ENCODE measurements at regions not wholly inside any gene's neighbourhood (a gene's known extent, or its start where the extent isn't known, plus 50 kb on each side); places are given as distances from the start of the nearest gene placed in this dataset.
"Not testable (repeated sequence)": the region's sequence is repeated elsewhere in the genome, so short reads cannot be mapped to it uniquely, and the experiment has no call there.

GRCh38 chr2:83002706-83003105, 1456.4 kb downstream of the SUCLG1 start:
- no peaks in the 10 kb centered on the region for H3K27me3 Mint-ChIP-seq
- no peaks in the 10 kb centered on the region for H3K36me3 Mint-ChIP-seq
- H3K27ac Mint-ChIP-seq, result no peak overlapping the region
- no peaks in the 10 kb centered on the region for H3K4me1 Mint-ChIP-seq
- DNase-seq, result no peak
- no peaks in the 10 kb centered on the region for H3K9me3 Mint-ChIP-seq
- no peak for ATAC-seq (replicated peaks)
- no peak overlapping the region for H3K4me3 Mint-ChIP-seq

- Mint-ChIP-seq H3K9me3 (peaks cover 0 to 2% of the 10 kb centered on the region in 2 donors), H3K36me3 (no peaks in the 10 kb centered on the region), H3K27me3 (no peaks in the 10 kb centered on the region), H3K4me1 (no peaks in the 10 kb centered on the region), H3K4me3 (no peak overlapping the region), H3K27ac (no peak overlapping the region)
- no peak for DNase-seq
- ATAC-seq (replicated peaks), result no peak
These were observed 1460.3 kb downstream of the SUCLG1 start for GRCh38 chr2:82998781-82999180.

GRCh38 chr2:82996217-82996616, 1462.9 kb downstream of the SUCLG1 start:
- Mint-ChIP-seq H3K27ac (no peak overlapping the region), H3K9me3 (peaks cover 0 to 4% of the 10 kb centered on the region in 2 donors), H3K4me3 (no peak overlapping the region), H3K27me3 (no peaks in the 10 kb centered on the region), H3K36me3 (no peaks in the 10 kb centered on the region), H3K4me1 (no peaks in the 10 kb centered on the region)
- DNase-seq (no peak), ATAC-seq (replicated peaks) (no peak)

GRCh38 chr2:82994151-82994550, 1464.9 kb downstream of the SUCLG1 start:
- no peak for ATAC-seq (replicated peaks)
- DNase-seq, result no peak
- Mint-ChIP-seq H3K27me3 (no peaks in the 10 kb centered on the region), H3K9me3 (peaks cover 4 to 5% of the 10 kb centered on the region in 2 donors), H3K27ac (no peak overlapping the region), H3K36me3 (no peaks in the 10 kb centered on the region), H3K4me3 (no peak overlapping the region), H3K4me1 (no peaks in the 10 kb centered on the region)

- Mint-ChIP-seq H3K4me3 (no peak overlapping the region), H3K36me3 (no peaks in the 10 kb centered on the region), H3K4me1 (no peaks in the 10 kb centered on the region), H3K27ac (no peak overlapping the region), H3K9me3 (peaks cover 4 to 5% of the 10 kb centered on the region in 2 donors), H3K27me3 (no peaks in the 10 kb centered on the region)
- DNase-seq (no peak), ATAC-seq (replicated peaks) (no peak)
These were observed 1465.5 kb downstream of the SUCLG1 start for GRCh38 chr2:82993609-82994008.

DNA sequence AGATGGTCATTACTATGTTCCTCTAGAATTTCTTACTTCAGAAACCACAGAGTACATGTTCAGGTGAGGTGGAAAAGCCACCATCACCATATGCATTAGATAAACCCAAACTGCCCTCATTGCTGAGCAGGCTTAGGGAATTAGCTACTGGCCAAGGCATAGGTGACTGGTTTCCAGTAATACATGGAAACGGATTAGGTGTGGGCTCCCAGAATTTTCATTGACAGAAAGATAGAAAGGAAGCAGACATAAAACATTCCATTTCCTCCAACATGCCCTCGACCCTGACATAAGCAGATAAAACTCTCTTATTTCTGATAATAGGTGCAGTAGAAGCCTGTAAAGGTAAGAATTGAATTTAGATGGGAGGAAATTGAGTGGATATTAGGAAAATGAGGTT, 1466.1 kb downstream of the SUCLG1 start:
- no peak overlapping the region for H3K4me3 Mint-ChIP-seq
- peaks cover 4 to 5% of the 10 kb centered on the region in 2 donors for H3K9me3 Mint-ChIP-seq
- H3K4me1 Mint-ChIP-seq, result no peaks in the 10 kb centered on the region
- H3K27me3 Mint-ChIP-seq, result no peaks in the 10 kb centered on the region
- no peak for DNase-seq
- H3K36me3 Mint-ChIP-seq, result no peaks in the 10 kb centered on the region
- no peak for ATAC-seq (replicated peaks)
- H3K27ac Mint-ChIP-seq, result no peak overlapping the region

DNA sequence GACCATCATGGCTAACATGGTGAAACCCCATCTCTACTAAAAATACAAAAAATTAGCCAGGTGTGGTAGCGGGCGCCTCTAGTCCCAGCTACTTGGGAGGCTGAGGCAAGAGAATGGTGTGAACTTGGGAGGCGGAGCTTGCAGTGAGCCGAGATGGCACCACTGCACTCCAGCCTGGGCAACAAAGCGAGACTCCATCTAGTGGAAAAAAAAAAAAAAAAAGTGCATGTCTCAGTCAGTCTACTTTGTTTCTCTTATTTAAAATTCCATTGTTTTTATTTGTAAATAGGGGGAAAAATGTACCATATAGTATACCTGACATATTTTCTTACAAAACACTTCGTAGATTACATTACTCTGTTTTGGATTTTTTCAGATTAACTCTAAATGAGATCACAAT, 1471.4 kb downstream of the SUCLG1 start:
- not testable (repeated sequence) for DNase-seq; H3K4me3 Mint-ChIP-seq; H3K27ac Mint-ChIP-seq; H3K4me1 Mint-ChIP-seq; ATAC-seq (replicated peaks); H3K27me3 Mint-ChIP-seq; H3K36me3 Mint-ChIP-seq; H3K9me3 Mint-ChIP-seq

- DNase-seq (no peak), ATAC-seq (replicated peaks) (no peak)
- no peaks in the 10 kb centered on the region for H3K4me1 Mint-ChIP-seq
- no peak overlapping the region for H3K27ac Mint-ChIP-seq
- H3K27me3 Mint-ChIP-seq, result no peaks in the 10 kb centered on the region
- no peak overlapping the region for H3K4me3 Mint-ChIP-seq
- no peaks in the 10 kb centered on the region for H3K36me3 Mint-ChIP-seq
- peaks cover 4 to 8% of the 10 kb centered on the region in 2 donors for H3K9me3 Mint-ChIP-seq
These were observed 1472.2 kb downstream of the SUCLG1 start for GRCh38 chr2:82986899-82987298.

DNA sequence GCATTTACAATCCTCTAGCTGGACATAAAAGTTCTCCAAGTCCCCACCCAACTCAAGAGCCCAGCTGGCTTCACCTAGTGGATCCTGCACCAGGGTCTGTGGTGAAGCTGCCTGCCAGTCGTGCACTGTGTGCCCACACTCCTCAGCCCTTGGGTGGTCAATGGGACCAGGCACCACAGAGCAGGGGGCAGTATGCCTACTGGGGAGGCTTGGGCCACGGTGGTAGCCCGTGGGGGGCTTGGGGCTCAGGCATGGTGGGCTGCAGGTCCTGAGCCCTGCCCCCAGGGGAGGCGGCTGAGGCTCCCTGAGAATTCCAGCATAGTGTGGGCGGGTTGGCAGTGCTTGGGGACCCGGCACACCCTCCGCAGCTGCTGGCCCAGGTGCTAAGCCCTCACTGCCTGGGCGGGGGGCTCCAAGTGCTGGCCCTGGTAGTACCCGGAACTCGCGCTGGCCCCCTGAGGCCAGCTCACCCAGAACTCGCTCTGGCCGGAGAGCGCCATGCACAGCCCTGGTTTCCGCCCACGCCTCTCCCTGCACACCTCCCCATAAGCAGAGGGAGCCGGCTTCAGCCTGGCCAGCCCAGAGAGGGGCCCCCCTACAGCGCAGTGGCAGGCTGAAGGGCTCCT, 1473.4 kb downstream of the SUCLG1 start:
- no peak overlapping the region for H3K4me3 Mint-ChIP-seq
- no peaks in the 10 kb centered on the region for H3K4me1 Mint-ChIP-seq
- ATAC-seq (replicated peaks) (no peak), DNase-seq (no peak)
- peaks cover 4 to 10% of the 10 kb centered on the region in 2 donors for H3K9me3 Mint-ChIP-seq
- no peaks in the 10 kb centered on the region for H3K27me3 Mint-ChIP-seq
- H3K36me3 Mint-ChIP-seq, result no peaks in the 10 kb centered on the region
- no peak overlapping the region for H3K27ac Mint-ChIP-seq

DNA sequence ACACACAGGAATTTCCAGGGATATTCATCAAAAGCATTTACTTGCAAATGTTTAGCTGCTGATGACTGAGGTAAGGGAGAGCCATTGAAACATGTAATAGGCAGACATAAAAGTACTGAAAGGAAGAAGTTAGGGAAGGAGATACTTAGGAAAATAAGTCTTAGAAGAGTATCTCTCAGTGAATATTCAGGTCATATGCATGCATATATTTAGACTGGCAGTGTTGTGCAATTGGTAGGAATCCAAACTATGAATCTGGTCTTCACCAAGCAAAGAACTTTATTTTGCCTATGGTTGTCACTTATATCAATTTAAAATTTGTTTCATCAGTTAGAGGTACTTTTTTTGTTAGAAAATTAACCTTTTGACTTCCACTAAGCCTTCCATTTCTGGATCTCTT, 1490.7 kb downstream of the SUCLG1 start:
- peaks cover 7 to 9% of the 10 kb centered on the region in 2 donors for H3K9me3 Mint-ChIP-seq
- no peaks in the 10 kb centered on the region for H3K27me3 Mint-ChIP-seq
- ATAC-seq (replicated peaks) (no peak), DNase-seq (no peak)
- H3K4me1 Mint-ChIP-seq, result no peaks in the 10 kb centered on the region
- H3K27ac Mint-ChIP-seq, result no peak overlapping the region
- no peak overlapping the region for H3K4me3 Mint-ChIP-seq
- no peaks in the 10 kb centered on the region for H3K36me3 Mint-ChIP-seq

DNA sequence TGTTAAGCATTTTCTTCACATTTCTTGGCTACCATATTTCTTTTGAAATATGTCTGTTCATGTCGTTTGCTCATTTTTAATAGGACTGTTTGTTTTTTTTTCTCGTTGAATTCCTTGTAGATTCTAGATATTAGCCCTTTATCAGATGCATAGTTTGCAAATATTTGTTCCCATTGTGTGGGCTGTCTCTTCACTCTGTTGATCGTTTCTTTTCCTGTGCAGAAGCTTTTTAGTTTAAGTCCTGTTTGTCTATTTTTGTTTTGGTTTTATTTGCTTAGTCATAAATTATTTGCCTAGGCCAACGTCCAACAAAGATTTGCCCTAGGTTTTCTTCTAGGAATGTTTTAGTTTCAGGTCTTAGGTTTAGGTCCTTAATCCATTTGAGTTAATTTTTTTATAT, 1494.7 kb downstream of the SUCLG1 start:
- Mint-ChIP-seq H3K9me3 (peaks cover 7 to 13% of the 10 kb centered on the region in 2 donors), H3K27ac (no peak overlapping the region), H3K27me3 (no peaks in the 10 kb centered on the region), H3K36me3 (no peaks in the 10 kb centered on the region), H3K4me1 (no peaks in the 10 kb centered on the region), H3K4me3 (no peak overlapping the region)
- ATAC-seq (replicated peaks) (no peak), DNase-seq (no peak)

DNA sequence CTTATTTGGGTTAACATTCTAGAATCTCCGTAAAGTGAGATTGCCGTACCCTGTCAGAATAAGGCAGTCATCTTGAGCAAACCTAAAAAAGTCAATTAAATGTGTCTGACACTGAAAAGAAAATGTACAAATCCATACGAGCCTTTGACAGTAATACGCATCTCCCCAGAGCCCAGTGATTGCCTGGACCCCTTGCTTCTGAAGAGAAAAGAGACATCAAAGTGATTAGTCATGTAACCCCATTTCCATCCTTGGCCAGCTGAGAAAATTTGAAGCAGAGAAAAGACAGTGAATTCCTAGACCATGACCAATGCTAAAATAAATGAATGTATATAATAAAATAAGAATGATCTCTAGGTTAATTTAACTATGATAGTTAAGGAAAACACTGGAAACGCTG, 1499.4 kb downstream of the SUCLG1 start:
- no peak for ATAC-seq (replicated peaks)
- Mint-ChIP-seq H3K4me1 (no peaks in the 10 kb centered on the region), H3K27me3 (no peaks in the 10 kb centered on the region), H3K36me3 (no peaks in the 10 kb centered on the region), H3K4me3 (no peak overlapping the region), H3K27ac (no peak overlapping the region), H3K9me3 (peaks cover 7 to 13% of the 10 kb centered on the region in 2 donors)
- DNase-seq, result no peak

- no peak overlapping the region for H3K4me3 Mint-ChIP-seq
- H3K36me3 Mint-ChIP-seq, result no peaks in the 10 kb centered on the region
- ATAC-seq (replicated peaks), result no peak
- no peak for DNase-seq
- H3K27ac Mint-ChIP-seq, result no peak overlapping the region
- H3K9me3 Mint-ChIP-seq, result peaks cover 3 to 5% of the 10 kb centered on the region in 2 donors
- H3K27me3 Mint-ChIP-seq, result no peaks in the 10 kb centered on the region
- no peaks in the 10 kb centered on the region for H3K4me1 Mint-ChIP-seq
These were observed 1504.2 kb downstream of the SUCLG1 start for GRCh38 chr2:82954868-82955267.

DNA sequence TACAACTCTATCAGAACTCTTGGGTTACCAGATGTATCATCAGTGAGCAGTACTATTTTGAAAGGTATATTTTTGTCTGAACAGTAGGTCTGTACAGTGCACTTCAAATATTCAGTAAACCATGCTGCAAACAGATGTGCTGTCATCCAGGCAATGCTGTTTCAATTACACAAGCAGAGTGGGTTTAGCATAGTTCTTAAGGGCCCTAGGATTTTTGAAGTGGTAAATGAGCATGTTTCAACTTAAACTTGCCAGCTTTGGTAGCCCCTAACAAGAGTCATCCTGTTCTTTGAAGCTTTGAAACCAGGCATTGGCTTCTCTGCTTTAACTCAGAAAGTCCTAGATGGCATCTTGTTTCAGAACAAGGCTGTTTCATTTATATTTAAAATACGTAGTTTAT, 1519.9 kb downstream of the SUCLG1 start:
- Mint-ChIP-seq H3K36me3 (no peaks in the 10 kb centered on the region), H3K4me3 (no peak overlapping the region), H3K27ac (no peak overlapping the region), H3K9me3 (peaks cover 5% of the 10 kb centered on the region in 2 donors), H3K4me1 (no peaks in the 10 kb centered on the region), H3K27me3 (no peaks in the 10 kb centered on the region)
- no peak for ATAC-seq (replicated peaks)
- DNase-seq, result no peak

DNA sequence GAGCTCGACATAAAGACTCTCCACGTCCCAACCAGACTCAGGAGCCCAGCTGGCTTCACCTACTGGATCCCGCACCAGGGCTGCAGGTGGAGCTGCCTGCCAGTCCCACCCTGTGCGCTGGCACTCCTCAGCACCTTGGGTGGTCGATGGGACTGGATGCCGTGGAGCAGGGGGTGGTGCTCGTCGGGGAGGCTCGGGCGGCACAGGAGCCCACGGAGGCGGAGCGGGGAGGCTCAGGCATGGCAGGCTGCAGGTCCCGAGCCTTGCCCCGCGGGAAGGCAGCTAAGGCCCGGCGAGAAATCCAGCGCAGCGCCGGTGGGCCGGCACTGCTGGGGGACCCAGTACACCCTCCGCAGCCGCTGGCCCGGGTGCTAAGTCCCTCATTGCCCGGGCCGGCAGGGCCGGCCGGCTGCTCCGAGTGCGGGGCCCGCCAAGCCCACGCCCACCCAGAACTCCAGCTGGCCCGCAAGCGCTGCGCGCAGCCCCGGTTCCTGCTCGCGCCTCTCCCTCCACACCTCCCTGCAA, 1520.7 kb downstream of the SUCLG1 start:
- DNase-seq; H3K27ac Mint-ChIP-seq; H3K36me3 Mint-ChIP-seq; ATAC-seq (replicated peaks); H3K4me3 Mint-ChIP-seq; H3K9me3 Mint-ChIP-seq; H3K27me3 Mint-ChIP-seq; H3K4me1 Mint-ChIP-seq: not testable (repeated sequence)

GRCh38 chr2:82913566-82913965, 1545.5 kb downstream of the SUCLG1 start:
- no peaks in the 10 kb centered on the region for H3K4me1 Mint-ChIP-seq
- H3K9me3 Mint-ChIP-seq, result peaks cover 5 to 13% of the 10 kb centered on the region in 2 donors
- H3K27me3 Mint-ChIP-seq, result no peaks in the 10 kb centered on the region
- DNase-seq, result no peak
- H3K27ac Mint-ChIP-seq, result no peak overlapping the region
- no peak overlapping the region for H3K4me3 Mint-ChIP-seq
- no peak for ATAC-seq (replicated peaks)
- H3K36me3 Mint-ChIP-seq, result no peaks in the 10 kb centered on the region
